Neural progenitor cell (in vitro differentiated cells): ENCODE measurements at regions not wholly inside any gene's neighbourhood (a gene's known extent, or its start where the extent isn't known, plus 50 kb on each side); places are given as distances from the start of the nearest gene placed in this dataset.
"Not testable (repeated sequence)": the region's sequence is repeated elsewhere in the genome, so short reads cannot be mapped to it uniquely, and the experiment has no call there.

Experiments used
- DNase-seq: peaks from one replicate; pipeline ENCODE4 v3.0.0-alpha.2; 2016; ENCODE audit warnings: low spot score
- H2AFZ ChIP-seq: fragments of 200-600 bp; sonication (generic); replicated peaks from 2 replicates; pipeline ENCODE4 v1.6.1; 2016; ENCODE audit warnings: antibody characterized with exemption
- H3F3A ChIP-seq: fragments of 200-600 bp; sonication (generic); 2 replicates; pipeline ENCODE4 v1.6.1; 2016; ENCODE audit warnings: antibody characterized with exemption, low read depth
- H3K27ac ChIP-seq: fragments of 200-600 bp; sonication (generic); 2 replicates; pipeline ENCODE4 v1.5.1; 2016; ENCODE audit warnings: mild to moderate bottlenecking
- H3K27me3 ChIP-seq: fragments of 200-600 bp; sonication (generic); 2 replicates; pipeline ENCODE4 v1.6.1; 2016; ENCODE audit warnings: mild to moderate bottlenecking, moderate library complexity
- H3K36me3 ChIP-seq: fragments of 200-600 bp; sonication (generic); 2 replicates; pipeline ENCODE4 v1.5.1; 2016
- H3K4me1 ChIP-seq: fragments of 200-600 bp; sonication (generic); 2 replicates; pipeline ENCODE4 v1.6.1; 2016; ENCODE audit warnings: mixed run types
- H3K4me2 ChIP-seq: fragments of 200-600 bp; sonication (generic); 2 replicates; pipeline ENCODE4 v1.6.1; 2016
- H3K4me3 ChIP-seq: fragments of 200-600 bp; sonication (generic); 2 replicates; pipeline ENCODE4 v1.5.1; 2016
- H3K79me2 ChIP-seq: fragments of 200-600 bp; sonication (generic); 2 replicates; pipeline ENCODE4 v1.6.1; 2016; ENCODE audit warnings: low read depth
- H3K9ac ChIP-seq: fragments of 200-600 bp; sonication (generic); 2 replicates; pipeline ENCODE4 v1.6.1; 2016
- H3K9me3 ChIP-seq: fragments of 200-600 bp; sonication (generic); 2 replicates; pipeline ENCODE4 v1.5.1; 2016; ENCODE audit warnings: low read depth
- H4K20me1 ChIP-seq: fragments of 200-600 bp; sonication (generic); 2 replicates; pipeline ENCODE4 v1.6.1; 2016; ENCODE audit warnings: low read depth
- H3K27ac Mint-ChIP-seq: 3 replicates; pipeline ENCODE4 v1.8.0; 2021; ENCODE audit warnings: mixed read lengths
- H3K27me3 Mint-ChIP-seq: 2 replicates; pipeline ENCODE4 v1.8.0; 2022; ENCODE audit warnings: low read depth, mild to moderate bottlenecking, inconsistent platforms, moderate library complexity, mixed read lengths; ENCODE audit not compliant: insufficient read depth
- H3K36me3 Mint-ChIP-seq: 3 replicates; pipeline ENCODE4 v1.8.0; 2021; ENCODE audit warnings: mixed read lengths
- H3K4me1 Mint-ChIP-seq: 3 replicates; pipeline ENCODE4 v1.8.0; 2021; ENCODE audit warnings: mixed read lengths
- H3K4me3 Mint-ChIP-seq: 3 replicates; pipeline ENCODE4 v1.8.0; 2021; ENCODE audit warnings: mild to moderate bottlenecking, moderate library complexity, mixed read lengths
- H3K9me3 Mint-ChIP-seq: 3 replicates; pipeline ENCODE4 v1.8.0; 2020; ENCODE audit warnings: mixed read lengths
- EZH2 ChIP-seq: fragments of 200-600 bp; sonication (generic); IDR thresholded peaks from 2 replicates; pipeline ENCODE4 v1.6.1; 2017; ENCODE audit warnings: antibody characterized with exemption, mild to moderate bottlenecking, moderate library complexity
- EZH2phosphoT487 ChIP-seq: fragments of 200-600 bp; sonication (generic); IDR thresholded peaks from 2 replicates; pipeline ENCODE4 v1.6.1; 2017; ENCODE audit warnings: antibody characterized with exemption
- TF ChIP-seq, protein P1 (sequence below): fragments of 200-600 bp; sonication (generic); IDR thresholded peaks from 2 replicates; pipeline ENCODE4 v1.5.1; 2017; ENCODE audit warnings: antibody characterized with exemption, mild to moderate bottlenecking

GRCh38 chr5:7265776-7266175 is 130.2 kb upstream of the ADCY2 start:
- H3K9me3 Mint-ChIP-seq, H3K79me2 ChIP-seq, H3K4me3 ChIP-seq, H3K27me3 ChIP-seq, H3K9me3 ChIP-seq, H3K27ac ChIP-seq, H3K27ac Mint-ChIP-seq, H4K20me1 ChIP-seq, H3K9ac ChIP-seq, H3F3A ChIP-seq, H2AFZ ChIP-seq, H3K36me3 ChIP-seq, H3K36me3 Mint-ChIP-seq, H3K27me3 Mint-ChIP-seq, H3K4me2 ChIP-seq, H3K4me3 Mint-ChIP-seq, H3K4me1 ChIP-seq, DNase-seq: not testable (repeated sequence)
- H3K4me1 Mint-ChIP-seq: peaks cover 12% of the 10 kb centered on the region

GRCh38 chr5:7268722-7269121 is 127.2 kb upstream of the ADCY2 start:
- not testable (repeated sequence) for H3K9ac ChIP-seq, H3K4me1 ChIP-seq, H4K20me1 ChIP-seq, H3K4me3 Mint-ChIP-seq, H3K79me2 ChIP-seq, H3K4me1 Mint-ChIP-seq, H3K36me3 Mint-ChIP-seq, H3K27me3 ChIP-seq, H3K4me3 ChIP-seq, H3K27ac ChIP-seq, H2AFZ ChIP-seq, H3K9me3 Mint-ChIP-seq, H3K27ac Mint-ChIP-seq, H3F3A ChIP-seq, H3K36me3 ChIP-seq, H3K9me3 ChIP-seq, H3K4me2 ChIP-seq, H3K27me3 Mint-ChIP-seq, DNase-seq

DNA sequence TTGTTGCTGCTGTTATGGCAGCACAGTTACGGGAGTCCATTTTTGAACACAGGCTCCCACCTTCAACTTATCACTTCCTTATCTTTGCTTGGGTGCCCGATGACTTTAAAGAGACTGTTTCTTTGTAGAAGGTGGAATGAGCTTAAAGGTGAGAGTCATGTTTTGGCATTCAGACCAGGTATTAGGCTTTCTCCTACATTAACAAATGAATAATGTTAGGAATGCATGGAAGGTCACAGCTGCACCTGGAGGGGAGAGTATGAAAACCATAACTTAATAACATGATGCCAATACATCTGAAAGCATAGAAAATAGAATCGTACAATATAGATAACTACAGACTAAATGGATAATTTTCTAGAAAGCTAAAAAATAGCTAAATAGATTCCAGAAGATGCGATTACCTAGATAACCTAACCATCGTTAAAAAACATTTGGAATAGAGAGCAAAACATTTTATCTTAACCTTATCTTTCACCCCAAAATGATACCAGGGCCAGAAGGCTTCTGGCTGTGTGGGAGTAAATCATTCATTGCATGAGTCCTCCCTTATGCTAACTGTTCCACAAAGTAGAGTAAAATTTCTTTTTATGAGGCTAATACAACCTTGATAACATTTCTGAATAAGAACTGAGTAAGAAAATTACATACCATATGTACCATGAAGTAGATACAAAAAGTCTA is 126.2 kb upstream of the ADCY2 start:
- Mint-ChIP-seq H3K27ac (no peak overlapping the region), H3K4me3 (no peak overlapping the region), H3K36me3 (no peaks in the 10 kb centered on the region)

DNA sequence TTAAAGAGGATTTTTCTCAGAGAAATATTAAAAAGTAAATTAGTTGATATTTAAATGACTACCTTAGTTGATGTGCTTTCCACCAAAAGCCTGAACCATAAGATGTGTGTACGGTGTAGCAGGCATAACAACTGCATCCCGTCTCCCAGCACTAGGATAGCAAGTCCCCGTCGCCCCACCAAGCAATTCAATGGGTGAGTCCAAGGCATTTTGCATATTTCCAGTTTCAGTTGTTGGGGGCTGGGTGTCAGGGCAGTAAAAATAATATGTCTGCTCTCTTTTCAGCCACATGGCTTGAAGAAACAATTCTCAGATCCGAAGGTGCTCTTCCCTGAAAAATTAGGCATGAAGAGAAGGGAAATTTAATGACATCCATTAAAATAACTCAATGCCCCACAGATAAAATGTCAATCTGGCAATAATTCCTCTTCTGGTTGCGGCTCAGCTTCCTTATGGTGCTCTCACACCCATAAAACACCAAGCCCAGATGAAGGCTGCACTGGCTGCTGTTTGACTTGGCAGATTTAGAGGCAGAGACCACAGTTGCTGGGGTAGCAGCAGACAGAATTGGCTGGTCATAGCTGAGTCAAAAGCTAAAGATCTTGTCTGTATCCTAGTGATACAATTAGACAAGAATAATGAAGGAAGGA is 124.4 kb upstream of the ADCY2 start:
- H3K4me1 Mint-ChIP-seq: no peaks in the 10 kb centered on the region
- H3K27ac ChIP-seq: no peak overlapping the region

More for the DNA sequence above, 126.2 kb upstream of the ADCY2 start:
- Histone ChIP-seq H3F3A (no peaks in the 10 kb centered on the region), H3K4me1 (no peaks in the 10 kb centered on the region), H3K27ac (no peak overlapping the region), H3K4me3 (no peak overlapping the region), H3K79me2 (no peaks in the 10 kb centered on the region), H3K9me3 (no peaks in the 10 kb centered on the region), H2AFZ (peak overlapping the region; percentile 24), H3K4me2 (no peak overlapping the region), H3K9ac (no peak overlapping the region), H3K27me3 (no peaks in the 10 kb centered on the region), H3K36me3 (no peaks in the 10 kb centered on the region), H4K20me1 (no peaks in the 10 kb centered on the region)
- peaks cover 2% of the 10 kb centered on the region for H3K9me3 Mint-ChIP-seq
- TF ChIP-seq EZH2phosphoT487 (no peak), EZH2 (no peak)
- TF ChIP-seq, protein P1, sequence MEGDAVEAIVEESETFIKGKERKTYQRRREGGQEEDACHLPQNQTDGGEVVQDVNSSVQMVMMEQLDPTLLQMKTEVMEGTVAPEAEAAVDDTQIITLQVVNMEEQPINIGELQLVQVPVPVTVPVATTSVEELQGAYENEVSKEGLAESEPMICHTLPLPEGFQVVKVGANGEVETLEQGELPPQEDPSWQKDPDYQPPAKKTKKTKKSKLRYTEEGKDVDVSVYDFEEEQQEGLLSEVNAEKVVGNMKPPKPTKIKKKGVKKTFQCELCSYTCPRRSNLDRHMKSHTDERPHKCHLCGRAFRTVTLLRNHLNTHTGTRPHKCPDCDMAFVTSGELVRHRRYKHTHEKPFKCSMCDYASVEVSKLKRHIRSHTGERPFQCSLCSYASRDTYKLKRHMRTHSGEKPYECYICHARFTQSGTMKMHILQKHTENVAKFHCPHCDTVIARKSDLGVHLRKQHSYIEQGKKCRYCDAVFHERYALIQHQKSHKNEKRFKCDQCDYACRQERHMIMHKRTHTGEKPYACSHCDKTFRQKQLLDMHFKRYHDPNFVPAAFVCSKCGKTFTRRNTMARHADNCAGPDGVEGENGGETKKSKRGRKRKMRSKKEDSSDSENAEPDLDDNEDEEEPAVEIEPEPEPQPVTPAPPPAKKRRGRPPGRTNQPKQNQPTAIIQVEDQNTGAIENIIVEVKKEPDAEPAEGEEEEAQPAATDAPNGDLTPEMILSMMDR: no peak
- peaks cover 3% of the 10 kb centered on the region for H3K27me3 Mint-ChIP-seq
- H3K4me1 Mint-ChIP-seq: no peaks in the 10 kb centered on the region
- no peak for DNase-seq

More for the DNA sequence above, 124.4 kb upstream of the ADCY2 start:
- Mint-ChIP-seq H3K27ac (no peak overlapping the region), H3K4me3 (no peak overlapping the region), H3K36me3 (no peaks in the 10 kb centered on the region), H3K27me3 (peaks cover 3% of the 10 kb centered on the region), H3K9me3 (no peaks in the 10 kb centered on the region)
- no peak overlapping the region for H3K4me2 ChIP-seq
- no peaks in the 10 kb centered on the region for H4K20me1 ChIP-seq
- H3K4me3 ChIP-seq: no peak overlapping the region
- H3K79me2 ChIP-seq: no peaks in the 10 kb centered on the region
- no peak overlapping the region for H2AFZ ChIP-seq
- no peaks in the 10 kb centered on the region for H3K27me3 ChIP-seq
- DNase-seq: no peak
- no peaks in the 10 kb centered on the region for H3F3A ChIP-seq
- H3K4me1 ChIP-seq: no peaks in the 10 kb centered on the region
- no peak overlapping the region for H3K9ac ChIP-seq
- TF ChIP-seq EZH2phosphoT487 (no peak), EZH2 (no peak)
- TF ChIP-seq, protein P1: no peak
- no peaks in the 10 kb centered on the region for H3K9me3 ChIP-seq
- H3K36me3 ChIP-seq: no peaks in the 10 kb centered on the region
